BLaER1 treated with 17β-estradiol and CSF1 and Interleukin-3, amounts not matched to agents 10 nM and 100 nM (cell line): ENCODE measurements at regions not wholly inside any gene's neighbourhood (a gene's known extent, or its start where the extent isn't known, plus 50 kb on each side); places are given as distances from the start of the nearest gene placed in this dataset.

Experiments
- H3K27ac ChIP-seq, 11 experiments: shearing (Covaris generic); formaldehyde crosslinking; 2 replicates each; pipeline ENCODE4 v1.8.1; 2022
- H3K27me3 ChIP-seq, 11 experiments: shearing (Covaris generic); formaldehyde crosslinking; 2 replicates each; pipeline ENCODE4 v1.8.1; 2022
- H3K36me3 ChIP-seq, 11 experiments: shearing (Covaris generic); formaldehyde crosslinking; 2 replicates each; pipeline ENCODE4 v1.8.1; 2022
- H3K4me1 ChIP-seq, 10 experiments: shearing (Covaris generic); formaldehyde crosslinking; 2 replicates each; pipeline ENCODE4 v1.8.1; 2022
- H3K4me2 ChIP-seq, 11 experiments: shearing (Covaris generic); formaldehyde crosslinking; 2 replicates each; pipeline ENCODE4 v1.8.1; 2022
- H3K4me3 ChIP-seq, 10 experiments: shearing (Covaris generic); formaldehyde crosslinking; 2 replicates each; pipeline ENCODE4 v1.8.1; 2022
- H3K9ac ChIP-seq, 11 experiments: shearing (Covaris generic); formaldehyde crosslinking; 2 replicates each; pipeline ENCODE4 v1.8.1; 2022
- H3K9me3 ChIP-seq, 11 experiments: shearing (Covaris generic); formaldehyde crosslinking; replicated peaks in 1 of 11; 2 replicates each; pipeline ENCODE4 v1.8.1; 2022
- H4K20me1 ChIP-seq, 11 experiments: shearing (Covaris generic); formaldehyde crosslinking; 2 replicates each; pipeline ENCODE4 v1.8.1; 2022
- Cebpa-rat ChIP-seq, 11 experiments: shearing (Covaris generic); IDR thresholded peaks; 2 replicates each; pipeline ENCODE4 v1.8.1; 2022

DNA sequence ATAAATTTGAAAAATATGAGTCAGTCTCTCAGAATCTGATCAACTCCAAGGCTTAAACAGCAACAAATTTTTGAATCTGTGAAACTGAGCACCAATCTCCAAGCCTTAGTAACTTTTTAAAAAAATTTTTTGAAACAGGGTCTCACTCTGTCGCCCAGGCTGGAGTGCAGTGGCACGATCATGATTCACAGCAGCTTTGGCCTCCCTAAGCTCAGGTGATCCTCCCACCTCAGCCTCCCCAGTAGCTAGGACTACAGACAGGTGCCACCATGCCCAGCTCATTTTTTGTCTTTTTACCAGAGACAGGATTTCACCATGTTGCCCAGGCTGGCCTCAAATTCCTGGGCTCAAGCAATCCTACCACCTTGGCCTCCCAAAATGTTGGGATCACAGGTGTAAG, 207.9 kb upstream of the TCF21 start:
- Histone ChIP-seq H3K4me3 (no peak overlapping the region), H3K36me3 (no peaks in the 10 kb centered on the region), H3K9me3 (no peaks in the 10 kb centered on the region), H3K27ac (no peak overlapping the region), H3K9ac (no peak overlapping the region), H3K27me3 (no peaks in the 10 kb centered on the region), H4K20me1 (no peaks in the 10 kb centered on the region), H3K4me2 (no peak overlapping the region), H3K4me1 (no peaks in the 10 kb centered on the region)
- no peak for TF ChIP-seq Cebpa-rat (IDR thresholded peaks at IDR 0.05)

DNA sequence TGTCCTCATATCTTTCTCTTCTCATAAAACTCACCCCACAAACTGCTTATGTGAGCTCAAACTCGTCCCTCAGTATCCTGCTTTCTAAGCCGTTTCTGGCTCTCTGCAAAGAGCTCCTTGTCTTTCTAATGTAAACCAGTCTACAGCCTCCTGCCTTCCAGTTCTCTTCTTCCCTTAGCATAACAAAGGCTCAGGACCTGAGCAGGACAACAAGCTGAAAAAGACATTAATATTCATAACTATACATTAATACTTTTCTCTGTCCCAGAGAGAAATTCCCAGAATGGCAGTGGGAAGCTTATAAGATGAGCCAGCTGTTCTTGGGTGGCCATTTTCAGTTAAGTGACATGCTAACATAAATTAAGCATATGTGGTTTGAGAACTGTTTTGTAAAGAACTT, 207.0 kb upstream of the TCF21 start:
- H4K20me1 ChIP-seq, result no peaks in the 10 kb centered on the region
- H3K27ac ChIP-seq, result no peak overlapping the region
- no peaks in the 10 kb centered on the region for H3K4me1 ChIP-seq
- H3K9me3 ChIP-seq, result 0 out of 22 replicates have a peak, but pooled peaks cover 0 to 5% (median 0%) of the 10 kb centered on the region in 11 experiments
- H3K36me3 ChIP-seq, result no peaks in the 10 kb centered on the region
- H3K27me3 ChIP-seq, result no peaks in the 10 kb centered on the region
- no peak overlapping the region for H3K9ac ChIP-seq
- no peak overlapping the region for H3K4me3 ChIP-seq
- no peak overlapping the region for H3K4me2 ChIP-seq
- no peak for TF ChIP-seq Cebpa-rat (IDR thresholded peaks at IDR 0.05)

DNA sequence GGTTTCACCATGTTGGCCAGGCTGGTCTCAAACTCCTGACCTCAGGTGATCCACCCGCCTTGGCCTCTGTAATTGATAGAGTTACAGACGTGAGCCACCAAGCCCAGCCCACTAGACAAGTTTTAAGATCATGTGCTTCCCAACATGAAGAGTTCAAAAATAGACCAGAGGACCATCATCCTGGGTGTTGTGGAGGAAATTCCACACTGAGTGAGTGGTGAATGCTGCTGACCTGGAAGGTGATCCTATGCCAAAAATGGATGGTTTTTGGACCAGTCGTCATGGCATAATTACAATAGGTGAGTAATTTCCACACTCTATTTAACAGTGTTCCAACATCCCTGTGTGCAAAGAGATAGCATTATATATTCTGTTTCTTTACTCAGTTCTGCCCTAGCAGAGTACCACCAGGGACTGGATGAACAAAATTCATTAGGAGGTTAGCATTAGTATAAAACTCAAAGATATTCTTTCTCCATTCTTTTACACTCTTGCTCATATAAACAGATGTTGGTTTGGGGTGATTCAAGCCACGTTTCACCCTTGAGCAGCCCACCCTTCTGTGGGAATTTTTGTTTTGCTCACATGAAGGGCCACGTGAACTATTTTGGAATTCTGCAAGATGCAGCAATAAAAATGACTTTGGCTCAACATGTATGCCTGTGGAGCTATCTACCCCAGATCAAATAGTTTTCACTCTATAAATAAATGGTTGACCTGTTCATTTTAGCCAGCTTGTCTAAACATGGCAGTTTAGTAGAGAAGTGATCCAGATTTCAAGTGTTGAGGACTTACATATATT, 206.2 kb upstream of the TCF21 start:
- Histone ChIP-seq H3K4me1 (no peaks in the 10 kb centered on the region), H3K9me3 (0 out of 22 replicates have a peak, but pooled peaks cover 0 to 5% (median 0%) of the 10 kb centered on the region in 11 experiments), H3K4me2 (no peak overlapping the region), H3K4me3 (no peak overlapping the region), H3K36me3 (no peaks in the 10 kb centered on the region), H3K9ac (no peak overlapping the region), H3K27me3 (no peaks in the 10 kb centered on the region), H3K27ac (no peak overlapping the region), H4K20me1 (no peaks in the 10 kb centered on the region)
- no peak for TF ChIP-seq Cebpa-rat (IDR thresholded peaks at IDR 0.05)

DNA sequence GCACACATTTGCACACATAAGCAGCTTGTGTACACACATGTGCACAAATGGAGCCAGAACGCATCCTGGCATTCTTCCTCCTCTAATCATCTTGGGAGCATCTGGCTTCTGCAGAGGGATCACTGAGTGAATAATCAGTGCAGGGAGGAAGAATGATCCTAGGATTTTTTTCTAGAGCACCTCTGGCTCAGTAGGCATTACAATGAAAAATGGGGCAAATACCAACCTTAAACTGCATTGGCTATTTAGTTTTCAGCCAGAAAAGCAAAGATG, 205.7 kb upstream of the TCF21 start:
- Histone ChIP-seq H3K36me3 (no peaks in the 10 kb centered on the region), H3K27ac (no peak overlapping the region), H3K9me3 (0 out of 22 replicates have a peak, but pooled peaks cover 0 to 5% (median 0%) of the 10 kb centered on the region in 11 experiments), H4K20me1 (no peaks in the 10 kb centered on the region), H3K4me2 (no peak overlapping the region), H3K4me3 (no peak overlapping the region), H3K27me3 (no peaks in the 10 kb centered on the region), H3K9ac (no peak overlapping the region), H3K4me1 (no peaks in the 10 kb centered on the region)
- no peak for TF ChIP-seq Cebpa-rat (IDR thresholded peaks at IDR 0.05)

DNA sequence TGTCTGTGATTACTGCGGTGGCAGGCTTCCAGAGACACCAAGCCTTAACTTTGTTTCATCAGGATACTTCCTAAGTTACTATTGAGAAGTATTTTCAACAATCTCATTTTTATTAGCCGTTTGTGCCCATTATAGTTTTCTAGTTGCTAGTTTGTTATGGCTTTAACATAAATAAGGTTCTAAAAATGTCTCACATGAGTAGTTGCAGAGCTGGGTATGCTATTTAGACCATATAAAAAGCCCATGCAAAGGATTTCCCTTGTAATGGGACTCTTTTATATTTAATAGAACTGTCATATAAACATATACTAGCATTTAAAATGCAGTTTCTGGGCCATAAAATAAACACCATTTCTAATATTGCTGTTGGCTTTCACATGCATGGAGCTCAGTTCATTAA, 205.3 kb upstream of the TCF21 start:
- no peaks in the 10 kb centered on the region for H3K27me3 ChIP-seq
- H3K9me3 ChIP-seq, result 0 out of 22 replicates have a peak, but pooled peaks cover 0 to 5% (median 0%) of the 10 kb centered on the region in 11 experiments
- H3K4me1 ChIP-seq, result no peaks in the 10 kb centered on the region
- no peak overlapping the region for H3K27ac ChIP-seq
- no peak for TF ChIP-seq Cebpa-rat (IDR thresholded peaks at IDR 0.05)
- no peaks in the 10 kb centered on the region for H4K20me1 ChIP-seq
- no peak overlapping the region for H3K4me3 ChIP-seq
- no peaks in the 10 kb centered on the region for H3K36me3 ChIP-seq
- no peak overlapping the region for H3K9ac ChIP-seq
- H3K4me2 ChIP-seq, result no peak overlapping the region

DNA sequence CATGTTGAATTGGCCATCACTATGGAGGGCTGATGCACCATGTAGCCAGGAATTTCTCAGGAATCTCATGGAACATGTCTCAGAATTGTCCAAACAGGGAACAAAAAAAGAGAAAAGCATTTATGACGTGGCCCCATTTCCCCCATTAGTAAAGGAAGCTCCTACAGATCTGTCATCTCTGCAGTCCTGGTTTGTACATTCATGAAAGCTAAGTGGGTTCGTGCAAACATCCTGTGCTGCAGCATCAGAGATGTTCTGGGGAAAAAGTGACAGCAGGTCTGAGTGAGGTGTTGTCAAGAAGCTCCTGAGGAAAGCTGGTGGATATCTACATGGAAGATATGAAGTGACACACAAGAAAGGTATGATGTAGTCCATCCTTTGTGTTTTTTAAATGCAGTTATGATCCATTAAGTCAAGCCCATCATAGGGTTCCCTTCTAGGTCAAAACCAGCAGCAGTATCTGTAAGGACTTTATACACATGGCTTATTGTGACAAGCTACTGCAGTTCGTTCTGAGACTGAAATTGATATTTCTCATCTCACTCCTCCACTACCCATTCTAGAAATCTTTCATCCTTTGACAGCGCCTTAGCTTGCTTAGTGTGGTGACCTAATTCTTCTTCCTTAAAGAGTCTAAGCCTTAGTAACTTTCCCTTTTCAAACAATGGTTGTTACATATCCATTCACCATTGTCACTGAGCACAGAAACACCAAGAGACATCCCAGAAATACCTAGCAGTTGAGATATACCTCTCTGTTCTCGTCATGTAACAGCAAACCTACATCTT, 200.0 kb upstream of the TCF21 start:
- no peaks in the 10 kb centered on the region for H4K20me1 ChIP-seq
- peaks cover 0 to 23% (median 12%) of the 10 kb centered on the region in 11 experiments; a peak in 14 of 22 replicates for H3K9me3 ChIP-seq
- H3K27me3 ChIP-seq, result no peaks in the 10 kb centered on the region
- H3K4me3 ChIP-seq, result no peak overlapping the region
- no peak overlapping the region for H3K27ac ChIP-seq
- no peaks in the 10 kb centered on the region for H3K4me1 ChIP-seq
- H3K36me3 ChIP-seq, result no peaks in the 10 kb centered on the region
- no peak for TF ChIP-seq Cebpa-rat (IDR thresholded peaks at IDR 0.05)
- no peak overlapping the region for H3K9ac ChIP-seq
- no peak overlapping the region for H3K4me2 ChIP-seq

DNA sequence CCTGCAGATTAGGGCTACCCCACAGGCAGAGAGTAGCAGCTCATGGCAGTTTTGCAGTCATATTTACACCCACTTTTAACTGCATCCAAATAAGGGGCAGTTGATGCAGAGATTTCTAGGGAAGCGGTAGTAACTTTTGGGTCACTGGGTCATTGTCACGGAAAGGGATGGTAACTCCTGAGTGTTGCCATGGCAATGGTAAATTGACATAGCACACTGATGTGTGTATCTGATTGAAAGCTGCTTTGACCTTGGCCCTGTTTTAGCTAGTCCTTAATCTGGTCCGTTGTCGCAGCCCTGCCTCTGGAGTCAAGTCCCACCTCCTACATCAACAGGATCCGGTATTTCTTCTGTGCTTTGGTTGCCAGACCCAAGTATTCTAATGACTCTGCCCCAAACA, 199.1 kb upstream of the TCF21 start:
- Histone ChIP-seq H3K4me3 (no peak overlapping the region), H3K27ac (no peak overlapping the region), H3K27me3 (no peaks in the 10 kb centered on the region), H4K20me1 (no peaks in the 10 kb centered on the region), H3K9me3 (peaks cover 0 to 23% (median 12%) of the 10 kb centered on the region in 11 experiments; a peak in 14 of 22 replicates), H3K36me3 (no peaks in the 10 kb centered on the region), H3K4me1 (no peaks in the 10 kb centered on the region), H3K4me2 (no peak overlapping the region), H3K9ac (no peak overlapping the region)
- no peak for TF ChIP-seq Cebpa-rat (IDR thresholded peaks at IDR 0.05)

DNA sequence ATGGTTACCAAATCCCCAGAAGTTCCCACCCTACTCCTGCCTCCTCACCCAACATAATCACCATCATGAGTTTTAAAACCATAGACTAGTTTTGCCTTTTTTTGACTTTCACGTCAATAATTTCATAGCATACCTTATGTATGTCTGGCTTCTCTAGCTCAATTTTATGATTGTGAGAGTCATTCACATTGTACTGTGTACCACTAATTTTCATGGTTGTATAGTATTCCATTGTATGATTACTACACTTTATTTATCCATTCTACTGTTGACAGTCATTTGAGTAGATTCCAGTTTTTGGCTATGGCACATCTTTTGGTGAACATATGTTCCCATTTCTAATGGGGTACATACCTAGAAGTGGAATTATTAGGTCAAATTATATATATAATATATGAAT, 195.3 kb upstream of the TCF21 start:
- Histone ChIP-seq H3K36me3 (no peaks in the 10 kb centered on the region), H3K9me3 (peaks cover 0 to 27% (median 16%) of the 10 kb centered on the region in 11 experiments; a peak in 16 of 22 replicates), H3K27me3 (no peaks in the 10 kb centered on the region), H3K9ac (no peak overlapping the region), H3K4me3 (no peak overlapping the region), H3K4me2 (no peak overlapping the region), H3K4me1 (peaks cover 3 to 6% (median 4%) of the 10 kb centered on the region in 10 experiments; a peak in 14 of 20 replicates), H4K20me1 (no peaks in the 10 kb centered on the region), H3K27ac (no peak overlapping the region)
- TF ChIP-seq Cebpa-rat (IDR thresholded peaks at IDR 0.05), result no peak

DNA sequence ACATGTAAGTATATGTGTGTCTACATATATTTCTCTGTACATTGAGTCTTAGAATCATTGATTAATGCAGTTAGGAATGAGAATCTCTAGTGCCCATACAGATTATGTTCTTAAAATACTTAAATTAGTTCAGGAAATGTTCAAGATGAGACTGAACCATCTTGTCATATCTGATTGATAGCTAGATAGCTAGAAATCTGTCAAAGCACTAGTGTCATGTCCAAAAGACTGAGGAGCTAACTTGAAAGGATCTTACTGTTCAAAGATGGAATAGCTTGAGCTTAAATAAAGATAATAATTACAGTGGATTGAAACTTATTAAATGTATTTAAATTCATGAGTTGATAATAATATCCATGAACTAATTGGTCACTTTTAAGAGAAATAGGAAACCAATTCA, 191.7 kb upstream of the TCF21 start:
- H3K27me3 ChIP-seq, result no peaks in the 10 kb centered on the region
- peaks cover 5 to 27% (median 11%) of the 10 kb centered on the region in 11 experiments; a peak in 15 of 22 replicates for H3K9me3 ChIP-seq
- no peak for TF ChIP-seq Cebpa-rat (IDR thresholded peaks at IDR 0.05)

More for the DNA sequence above, 191.7 kb upstream of the TCF21 start:
- H3K4me3 ChIP-seq, result no peak overlapping the region
- H4K20me1 ChIP-seq, result no peaks in the 10 kb centered on the region
- no peak overlapping the region for H3K9ac ChIP-seq
- peaks cover 6 to 26% (median 13%) of the 10 kb centered on the region in 10 experiments; a peak in 15 of 20 replicates for H3K4me1 ChIP-seq
- no peak overlapping the region for H3K27ac ChIP-seq
- H3K4me2 ChIP-seq, result no peak overlapping the region
- H3K36me3 ChIP-seq, result no peaks in the 10 kb centered on the region
